ENCODE measurements at regions not wholly inside any gene's neighbourhood (a gene's known extent, or its start where the extent isn't known, plus 50 kb on each side); places are given as distances from the start of the nearest gene placed in this dataset.

DNA sequence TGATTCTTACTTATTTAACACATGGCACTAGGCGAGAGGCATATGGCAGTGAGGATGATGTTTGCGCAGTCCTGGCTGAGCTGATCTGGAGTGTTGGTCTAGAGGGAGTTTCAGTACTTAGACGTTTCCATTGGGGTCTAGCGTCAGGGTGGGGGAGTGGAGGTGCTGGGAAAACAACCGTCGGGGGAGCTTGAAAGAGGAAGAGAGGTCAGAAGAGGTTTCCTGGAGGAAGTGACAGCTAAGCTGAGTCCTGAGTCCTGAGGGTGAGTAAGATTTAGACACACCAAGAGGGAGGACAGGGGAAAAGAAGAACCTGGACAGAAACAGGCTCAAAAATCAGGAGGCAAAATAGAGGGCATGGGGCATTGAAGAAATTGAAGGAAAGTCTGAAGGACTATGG lies 81.4 kb downstream of the ALOX5AP start:
- TF ChIP-seq, protein P1, sequence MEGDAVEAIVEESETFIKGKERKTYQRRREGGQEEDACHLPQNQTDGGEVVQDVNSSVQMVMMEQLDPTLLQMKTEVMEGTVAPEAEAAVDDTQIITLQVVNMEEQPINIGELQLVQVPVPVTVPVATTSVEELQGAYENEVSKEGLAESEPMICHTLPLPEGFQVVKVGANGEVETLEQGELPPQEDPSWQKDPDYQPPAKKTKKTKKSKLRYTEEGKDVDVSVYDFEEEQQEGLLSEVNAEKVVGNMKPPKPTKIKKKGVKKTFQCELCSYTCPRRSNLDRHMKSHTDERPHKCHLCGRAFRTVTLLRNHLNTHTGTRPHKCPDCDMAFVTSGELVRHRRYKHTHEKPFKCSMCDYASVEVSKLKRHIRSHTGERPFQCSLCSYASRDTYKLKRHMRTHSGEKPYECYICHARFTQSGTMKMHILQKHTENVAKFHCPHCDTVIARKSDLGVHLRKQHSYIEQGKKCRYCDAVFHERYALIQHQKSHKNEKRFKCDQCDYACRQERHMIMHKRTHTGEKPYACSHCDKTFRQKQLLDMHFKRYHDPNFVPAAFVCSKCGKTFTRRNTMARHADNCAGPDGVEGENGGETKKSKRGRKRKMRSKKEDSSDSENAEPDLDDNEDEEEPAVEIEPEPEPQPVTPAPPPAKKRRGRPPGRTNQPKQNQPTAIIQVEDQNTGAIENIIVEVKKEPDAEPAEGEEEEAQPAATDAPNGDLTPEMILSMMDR (conservative IDR thresholded peaks at IDR 0.05; ENCODE audit: low read depth, low read length), result no peak
- no peak for TF ChIP-seq EZH2 (IDR thresholded peaks at IDR 0.05; ENCODE audit: borderline replicate concordance, low read depth, low read length, poor library complexity, severe bottlenecking)

Data from A673 (cell line).